Mesendoderm (in vitro differentiated cells): ENCODE measurements at regions not wholly inside any gene's neighbourhood (a gene's known extent, or its start where the extent isn't known, plus 50 kb on each side); places are given as distances from the start of the nearest gene placed in this dataset.

Source experiments
- DNase-seq: peaks from one replicate; pipeline ENCODE4 v3.0.0; 2013
- H2AK5ac ChIP-seq: 2 replicates; pipeline ENCODE4 v1.6.1; 2013; ENCODE audit warnings: low read length, inconsistent platforms
- H2BK120ac ChIP-seq: 2 replicates; pipeline ENCODE4 v1.6.1; 2013; ENCODE audit warnings: low read depth, mild to moderate bottlenecking, low read length, moderate library complexity, mixed read lengths
- H2BK15ac ChIP-seq: replicated peaks from 2 replicates; pipeline ENCODE4 v1.6.1; 2013; ENCODE audit warnings: low read depth, mild to moderate bottlenecking, moderate library complexity
- H2BK5ac ChIP-seq: 2 replicates; pipeline ENCODE4 v1.6.1; 2013; ENCODE audit warnings: low read length, inconsistent platforms
- H3K18ac ChIP-seq: 2 replicates; pipeline ENCODE4 v1.6.1; 2013; ENCODE audit warnings: mild to moderate bottlenecking, low read length, mixed read lengths
- H3K23ac ChIP-seq: one replicate; pipeline ENCODE4 v1.6.1; 2013; ENCODE audit warnings: low read length
- H3K27ac ChIP-seq: 2 replicates; pipeline ENCODE4 v1.5.1; 2013; ENCODE audit warnings: low read depth, mild to moderate bottlenecking, inconsistent platforms, low read length, moderate library complexity
- H3K27me3 ChIP-seq: 2 replicates; pipeline ENCODE4 v1.6.1; 2013; ENCODE audit warnings: low read length, control low read depth, mild to moderate bottlenecking, inconsistent platforms; ENCODE audit not compliant: insufficient read depth, poor library complexity
- H3K36me3 ChIP-seq: 2 replicates; pipeline ENCODE4 v1.6.1; 2013; ENCODE audit warnings: low read length, inconsistent platforms; ENCODE audit not compliant: control insufficient read depth, insufficient read depth
- H3K4ac ChIP-seq: one replicate; pipeline ENCODE4 v1.6.1; 2013; ENCODE audit warnings: low read depth, mild to moderate bottlenecking, low read length, moderate library complexity
- H3K4me1 ChIP-seq: 2 replicates; pipeline ENCODE4 v1.6.1; 2013; ENCODE audit warnings: low read depth, low read length, inconsistent platforms; ENCODE audit not compliant: control insufficient read depth
- H3K4me2 ChIP-seq: 2 replicates; pipeline ENCODE4 v1.6.1; 2013; ENCODE audit warnings: low read length
- H3K4me3 ChIP-seq: 2 replicates; pipeline ENCODE4 v1.5.1; 2013; ENCODE audit warnings: mild to moderate bottlenecking, low read length
- H3K56ac ChIP-seq: one replicate; pipeline ENCODE4 v1.6.1; 2013; ENCODE audit warnings: low read length
- H3K79me1 ChIP-seq: 2 replicates; pipeline ENCODE4 v1.6.1; 2013; ENCODE audit warnings: low read length, inconsistent platforms
- H3K79me2 ChIP-seq: 2 replicates; pipeline ENCODE4 v1.6.1; 2013; ENCODE audit warnings: mild to moderate bottlenecking, low read length; ENCODE audit not compliant: control insufficient read depth, insufficient read depth
- H3K9ac ChIP-seq: 2 replicates; pipeline ENCODE4 v1.6.1; 2013; ENCODE audit warnings: low read length, inconsistent platforms
- H4K5ac ChIP-seq: one replicate; pipeline ENCODE4 v1.6.1; 2013; ENCODE audit warnings: low read length
- H4K8ac ChIP-seq: one replicate; pipeline ENCODE4 v1.6.1; 2013; ENCODE audit warnings: low read depth, mild to moderate bottlenecking, control low read depth, low read length, moderate library complexity
- WGBS: extraction: QIAGEN DNeasy Blood & Tissue Kit; methylation state at CpG from one replicate; pipeline ENCODE4 v1.1.7; 2013; ENCODE audit warnings: low lambda C conversion rate, missing lambda C conversion rate; ENCODE audit not compliant: insufficient coverage; ENCODE audit errors: extremely low coverage; 5-methylcytosine and 5-hydroxymethylcytosine counted together

GRCh38 chrX:4971646-4972045, 1257.0 kb downstream of the NLGN4X start:
- H2BK5ac ChIP-seq: no peak overlapping the region
- no peak overlapping the region for H3K18ac ChIP-seq
- no peak overlapping the region for H3K4ac ChIP-seq
- no peak overlapping the region for H2BK120ac ChIP-seq
- no peak overlapping the region for H2AK5ac ChIP-seq
- no peak overlapping the region for H3K4me2 ChIP-seq
- H3K27me3 ChIP-seq: no peaks in the 10 kb centered on the region
- H3K9ac ChIP-seq: no peak overlapping the region
- no peak overlapping the region for H4K5ac ChIP-seq
- H3K23ac ChIP-seq: no peak overlapping the region
- no peak overlapping the region for H3K27ac ChIP-seq
- H3K56ac ChIP-seq: no peak overlapping the region
- H3K79me2 ChIP-seq: no peaks in the 10 kb centered on the region
- H3K4me1 ChIP-seq: no peaks in the 10 kb centered on the region
- no peak for DNase-seq
- no peak overlapping the region for H3K4me3 ChIP-seq
- H4K8ac ChIP-seq: no peak overlapping the region
- H3K79me1 ChIP-seq: no peaks in the 10 kb centered on the region
- H3K36me3 ChIP-seq: no peaks in the 10 kb centered on the region
- no peak overlapping the region for H2BK15ac ChIP-seq
- WGBS: no CpG with 5 or more reads among the region's 2 CpGs

DNA sequence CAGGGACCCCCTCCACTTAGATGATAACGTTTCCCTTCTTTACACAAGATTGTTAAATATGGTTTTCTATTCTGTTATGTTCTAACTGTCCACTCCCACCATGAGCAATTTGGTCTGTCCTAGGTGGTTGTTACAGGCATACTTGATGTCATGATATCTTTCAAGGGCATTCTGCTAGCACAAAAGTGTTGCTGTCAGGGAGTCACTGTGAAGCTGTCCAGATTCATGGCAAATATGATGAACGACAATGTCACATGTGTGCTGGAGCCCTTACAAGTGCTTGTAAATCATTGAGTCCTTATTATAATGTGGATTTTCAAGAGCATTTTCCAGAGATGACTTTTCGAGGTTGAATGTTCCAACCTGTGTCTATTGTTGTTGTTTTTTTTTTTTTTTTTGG, 1250.7 kb upstream of the PRKX start:
- no CpG with 5 or more reads among the region's 3 CpGs for WGBS

GRCh38 chrX:4963432-4963831, 1250.0 kb upstream of the PRKX start:
- WGBS: no CpG with 5 or more reads among the region's 2 CpGs

More for the DNA sequence above, 1250.7 kb upstream of the PRKX start:
- no peaks in the 10 kb centered on the region for H3K27me3 ChIP-seq
- H4K8ac ChIP-seq: no peak overlapping the region
- H3K18ac ChIP-seq: no peak overlapping the region
- H2AK5ac ChIP-seq: no peak overlapping the region
- no peak overlapping the region for H3K4me3 ChIP-seq
- H3K27ac ChIP-seq: no peak overlapping the region
- no peak overlapping the region for H2BK120ac ChIP-seq
- no peak overlapping the region for H2BK15ac ChIP-seq
- DNase-seq: no peak
- no peak overlapping the region for H3K4ac ChIP-seq
- no peak overlapping the region for H3K4me2 ChIP-seq
- H3K9ac ChIP-seq: no peak overlapping the region
- H3K79me1 ChIP-seq: no peaks in the 10 kb centered on the region
- no peaks in the 10 kb centered on the region for H3K36me3 ChIP-seq
- H4K5ac ChIP-seq: no peak overlapping the region
- no peaks in the 10 kb centered on the region for H3K4me1 ChIP-seq
- no peak overlapping the region for H2BK5ac ChIP-seq
- no peaks in the 10 kb centered on the region for H3K79me2 ChIP-seq
- no peak overlapping the region for H3K56ac ChIP-seq
- no peak overlapping the region for H3K23ac ChIP-seq

DNA sequence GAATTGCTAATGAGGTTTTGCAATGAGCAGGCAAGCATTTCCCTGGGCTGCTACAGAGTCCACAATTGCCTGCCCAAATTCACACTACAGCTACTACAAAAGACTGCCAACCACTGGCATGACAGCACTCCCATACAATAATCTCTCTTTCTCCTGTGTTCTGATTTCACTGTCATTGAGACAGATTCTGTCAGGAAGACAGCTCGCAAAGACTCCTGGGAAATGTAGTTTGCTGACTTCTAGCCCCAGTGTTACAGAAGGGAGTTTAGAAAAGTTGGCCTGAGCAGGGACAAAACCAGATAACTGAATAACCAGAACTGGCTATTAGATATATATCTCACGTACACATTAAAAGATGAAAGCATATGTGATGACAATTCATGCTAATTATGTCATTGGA, 1231.3 kb upstream of the PRKX start:
- Histone ChIP-seq H3K4ac (no peak overlapping the region), H4K8ac (no peak overlapping the region), H3K18ac (no peak overlapping the region), H3K4me2 (no peak overlapping the region), H3K4me1 (no peaks in the 10 kb centered on the region), H2AK5ac (no peak overlapping the region), H3K79me2 (no peaks in the 10 kb centered on the region), H2BK15ac (no peak overlapping the region), H3K36me3 (no peaks in the 10 kb centered on the region), H3K56ac (no peak overlapping the region), H3K79me1 (no peaks in the 10 kb centered on the region), H3K27ac (no peak overlapping the region), H3K27me3 (no peaks in the 10 kb centered on the region), H2BK120ac (no peak overlapping the region), H3K4me3 (no peak overlapping the region), H2BK5ac (no peak overlapping the region), H4K5ac (no peak overlapping the region), H3K9ac (no peak overlapping the region), H3K23ac (no peak overlapping the region)
- peak; percentile 14 for DNase-seq
- WGBS: no CpG with 5 or more reads among the region's 2 CpGs

More at GRCh38 chrX:4963432-4963831, 1250.0 kb upstream of the PRKX start:
- H2AK5ac ChIP-seq: no peak overlapping the region
- no peak overlapping the region for H3K23ac ChIP-seq
- no peaks in the 10 kb centered on the region for H3K36me3 ChIP-seq
- H3K4me2 ChIP-seq: no peak overlapping the region
- no peak overlapping the region for H4K8ac ChIP-seq
- H3K9ac ChIP-seq: no peak overlapping the region
- H3K4ac ChIP-seq: no peak overlapping the region
- no peak overlapping the region for H3K4me3 ChIP-seq
- no peaks in the 10 kb centered on the region for H3K4me1 ChIP-seq
- H3K79me2 ChIP-seq: no peaks in the 10 kb centered on the region
- H4K5ac ChIP-seq: no peak overlapping the region
- no peak overlapping the region for H2BK120ac ChIP-seq
- H3K18ac ChIP-seq: no peak overlapping the region
- no peak for DNase-seq
- H3K27ac ChIP-seq: no peak overlapping the region
- no peaks in the 10 kb centered on the region for H3K79me1 ChIP-seq
- H2BK15ac ChIP-seq: no peak overlapping the region
- H3K56ac ChIP-seq: no peak overlapping the region
- no peak overlapping the region for H2BK5ac ChIP-seq
- no peaks in the 10 kb centered on the region for H3K27me3 ChIP-seq

DNA sequence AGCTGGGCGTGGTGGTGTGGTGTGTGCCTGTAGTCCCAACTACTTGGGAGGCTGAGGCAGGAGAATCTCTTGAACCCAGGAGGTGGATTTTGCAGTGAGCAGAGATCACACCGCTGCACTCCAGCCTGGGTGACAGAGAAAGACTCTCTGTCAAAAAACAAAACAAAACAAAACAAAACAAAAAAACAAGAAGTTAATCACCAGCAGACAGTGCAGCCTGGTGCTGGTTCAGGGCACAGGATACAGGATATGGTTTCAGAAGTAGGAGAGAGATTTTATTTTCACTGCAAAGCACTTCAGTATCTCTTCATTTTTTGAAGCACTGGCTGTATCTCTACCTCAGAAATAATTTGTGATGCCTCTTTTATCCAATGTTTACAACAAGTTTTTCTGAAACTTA, 1222.9 kb upstream of the PRKX start:
- no peak for DNase-seq
- H4K5ac ChIP-seq: no peak overlapping the region
- no peak overlapping the region for H2BK15ac ChIP-seq
- H3K79me2 ChIP-seq: no peaks in the 10 kb centered on the region
- no peak overlapping the region for H3K56ac ChIP-seq
- no CpG with 5 or more reads among the region's 2 CpGs for WGBS
- H2AK5ac ChIP-seq: no peak overlapping the region
- no peak overlapping the region for H3K4me2 ChIP-seq
- no peaks in the 10 kb centered on the region for H3K36me3 ChIP-seq
- no peak overlapping the region for H3K23ac ChIP-seq
- H3K9ac ChIP-seq: no peak overlapping the region
- H3K4me3 ChIP-seq: no peak overlapping the region
- H3K18ac ChIP-seq: no peak overlapping the region
- no peak overlapping the region for H2BK5ac ChIP-seq
- H4K8ac ChIP-seq: no peak overlapping the region
- H3K79me1 ChIP-seq: no peaks in the 10 kb centered on the region
- no peaks in the 10 kb centered on the region for H3K4me1 ChIP-seq
- no peak overlapping the region for H2BK120ac ChIP-seq
- no peak overlapping the region for H3K27ac ChIP-seq
- no peak overlapping the region for H3K4ac ChIP-seq
- H3K27me3 ChIP-seq: no peaks in the 10 kb centered on the region

DNA sequence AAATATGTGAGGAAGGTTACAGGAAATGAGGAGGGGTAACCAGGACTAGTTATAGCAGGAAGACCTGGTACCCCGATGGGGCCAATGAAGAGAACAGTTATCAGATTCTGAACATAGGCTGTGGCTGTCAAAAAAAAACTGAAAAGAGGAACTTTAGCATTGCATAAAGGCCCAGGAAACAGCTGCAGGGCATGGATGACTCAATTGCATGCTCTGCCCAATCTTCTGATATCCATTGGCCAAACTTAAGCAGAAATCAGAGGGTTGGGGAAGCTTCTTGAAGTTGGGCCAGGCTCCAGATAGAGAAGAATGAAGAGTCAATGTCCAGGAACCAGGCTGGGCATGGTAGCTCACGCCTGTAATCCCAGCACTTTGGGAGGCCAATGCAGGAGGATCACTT, 1222.4 kb upstream of the PRKX start:
- WGBS: no CpG with 5 or more reads among the region's 2 CpGs

More for the DNA sequence above, 1222.4 kb upstream of the PRKX start:
- Histone ChIP-seq H3K27ac (no peak overlapping the region), H3K27me3 (no peaks in the 10 kb centered on the region), H3K56ac (no peak overlapping the region), H3K4me3 (no peak overlapping the region), H2BK15ac (no peak overlapping the region), H2BK120ac (no peak overlapping the region), H4K8ac (no peak overlapping the region), H3K4me1 (no peaks in the 10 kb centered on the region), H3K18ac (no peak overlapping the region), H2BK5ac (no peak overlapping the region), H3K79me1 (no peaks in the 10 kb centered on the region), H2AK5ac (no peak overlapping the region), H3K4ac (no peak overlapping the region), H3K23ac (no peak overlapping the region), H3K9ac (no peak overlapping the region), H3K36me3 (no peaks in the 10 kb centered on the region), H3K79me2 (no peaks in the 10 kb centered on the region), H3K4me2 (no peak overlapping the region), H4K5ac (no peak overlapping the region)
- no peak for DNase-seq
